GM06990 (cell line): ENCODE measurements at regions not wholly inside any gene's neighbourhood (a gene's known extent, or its start where the extent isn't known, plus 50 kb on each side); places are given as distances from the start of the nearest gene placed in this dataset.

Experiments used
- DNase-seq: peaks from one replicate; pipeline ENCODE4 v3.0.0-alpha.2; 2011; ENCODE audit not compliant: insufficient read length; ENCODE audit errors: extremely low read depth
- H3K27me3 ChIP-seq: replicated peaks from 2 replicates; pipeline ENCODE4 v1.6.0; 2011; ENCODE audit warnings: low read length; ENCODE audit not compliant: control insufficient read depth, insufficient read depth
- H3K36me3 ChIP-seq: 2 replicates; pipeline ENCODE4 v1.5.1; 2011; ENCODE audit warnings: low read length; ENCODE audit not compliant: control insufficient read depth, insufficient read depth
- H3K4me3 ChIP-seq: replicated peaks from 2 replicates; pipeline ENCODE4 v1.5.1; 2011; ENCODE audit warnings: low read depth, mild to moderate bottlenecking, control low read depth, low read length
- TF ChIP-seq, protein P1 (sequence below): IDR thresholded peaks from 2 replicates; pipeline ENCODE4 v1.5.1; 2011; ENCODE audit warnings: low read length, control low read depth, mild to moderate bottlenecking, inconsistent platforms; ENCODE audit not compliant: insufficient read depth, poor library complexity, severe bottlenecking

DNA sequence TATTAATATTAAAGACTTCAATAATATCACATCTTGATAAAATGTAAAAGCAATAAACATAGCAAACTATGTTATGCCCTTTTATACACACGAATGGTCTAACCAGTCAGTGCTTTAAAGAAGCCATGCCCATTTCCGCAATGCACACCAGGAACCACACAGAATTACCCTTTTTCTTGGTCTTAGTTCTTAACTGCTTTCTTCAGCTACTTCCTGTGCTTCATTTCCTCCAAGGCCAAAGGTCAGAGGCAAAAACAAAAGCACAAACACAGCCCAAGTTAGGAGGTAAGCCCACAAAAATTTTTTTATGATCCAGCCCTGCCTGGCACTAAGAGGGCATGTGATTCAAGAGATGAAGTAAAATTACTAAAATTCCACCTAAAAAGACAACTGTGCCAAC is 267.2 kb downstream of the FBXO15 start:
- no peaks in the 10 kb centered on the region for H3K27me3 ChIP-seq
- TF ChIP-seq, protein P1, sequence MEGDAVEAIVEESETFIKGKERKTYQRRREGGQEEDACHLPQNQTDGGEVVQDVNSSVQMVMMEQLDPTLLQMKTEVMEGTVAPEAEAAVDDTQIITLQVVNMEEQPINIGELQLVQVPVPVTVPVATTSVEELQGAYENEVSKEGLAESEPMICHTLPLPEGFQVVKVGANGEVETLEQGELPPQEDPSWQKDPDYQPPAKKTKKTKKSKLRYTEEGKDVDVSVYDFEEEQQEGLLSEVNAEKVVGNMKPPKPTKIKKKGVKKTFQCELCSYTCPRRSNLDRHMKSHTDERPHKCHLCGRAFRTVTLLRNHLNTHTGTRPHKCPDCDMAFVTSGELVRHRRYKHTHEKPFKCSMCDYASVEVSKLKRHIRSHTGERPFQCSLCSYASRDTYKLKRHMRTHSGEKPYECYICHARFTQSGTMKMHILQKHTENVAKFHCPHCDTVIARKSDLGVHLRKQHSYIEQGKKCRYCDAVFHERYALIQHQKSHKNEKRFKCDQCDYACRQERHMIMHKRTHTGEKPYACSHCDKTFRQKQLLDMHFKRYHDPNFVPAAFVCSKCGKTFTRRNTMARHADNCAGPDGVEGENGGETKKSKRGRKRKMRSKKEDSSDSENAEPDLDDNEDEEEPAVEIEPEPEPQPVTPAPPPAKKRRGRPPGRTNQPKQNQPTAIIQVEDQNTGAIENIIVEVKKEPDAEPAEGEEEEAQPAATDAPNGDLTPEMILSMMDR, result no peak
- H3K4me3 ChIP-seq, result no peak overlapping the region
- no peaks in the 10 kb centered on the region for H3K36me3 ChIP-seq
- DNase-seq, result no peak

DNA sequence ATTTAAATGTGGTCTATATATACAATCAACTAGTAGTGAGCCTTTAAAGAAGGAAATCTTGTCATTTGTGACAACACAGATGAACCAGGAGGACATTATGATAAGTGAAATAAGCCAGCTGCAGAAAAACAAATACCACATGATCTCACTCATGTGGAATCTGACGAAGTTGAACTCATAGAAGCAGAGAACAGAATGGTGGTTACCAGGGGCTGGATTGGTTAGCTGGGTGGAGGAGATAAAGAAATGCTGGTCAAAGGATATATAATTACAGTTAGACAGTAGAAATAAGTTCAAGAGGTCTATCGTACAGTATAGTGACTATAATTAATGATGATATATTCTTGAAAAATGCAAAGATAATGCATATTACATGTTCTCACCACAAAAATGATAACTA is 267.9 kb downstream of the FBXO15 start:
- Histone ChIP-seq H3K4me3 (no peak overlapping the region), H3K27me3 (no peaks in the 10 kb centered on the region), H3K36me3 (no peaks in the 10 kb centered on the region)
- DNase-seq, result no peak
- TF ChIP-seq, protein P1, result no peak

DNA sequence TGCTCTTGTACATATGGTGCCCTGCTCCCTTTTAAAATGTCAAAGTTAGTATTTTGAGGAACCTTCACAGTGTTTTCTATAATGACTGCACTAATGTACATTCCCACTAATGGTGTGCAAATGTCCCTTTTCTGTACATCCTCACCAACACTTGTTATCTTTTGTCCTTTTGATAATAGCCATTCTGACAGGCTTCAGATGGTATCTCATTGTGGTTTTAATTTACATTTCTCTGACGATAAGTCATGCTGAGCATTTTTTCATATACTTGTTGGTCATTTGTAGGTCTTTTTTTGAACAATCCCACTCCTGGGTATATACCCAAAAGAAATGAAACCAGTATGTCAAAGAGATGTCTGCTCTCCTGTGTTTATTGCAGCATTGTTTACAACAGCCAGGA is 268.3 kb downstream of the FBXO15 start:
- H3K4me3 ChIP-seq, result no peak overlapping the region
- no peak for DNase-seq
- H3K36me3 ChIP-seq, result no peaks in the 10 kb centered on the region
- TF ChIP-seq, protein P1, result no peak
- H3K27me3 ChIP-seq, result no peaks in the 10 kb centered on the region

DNA sequence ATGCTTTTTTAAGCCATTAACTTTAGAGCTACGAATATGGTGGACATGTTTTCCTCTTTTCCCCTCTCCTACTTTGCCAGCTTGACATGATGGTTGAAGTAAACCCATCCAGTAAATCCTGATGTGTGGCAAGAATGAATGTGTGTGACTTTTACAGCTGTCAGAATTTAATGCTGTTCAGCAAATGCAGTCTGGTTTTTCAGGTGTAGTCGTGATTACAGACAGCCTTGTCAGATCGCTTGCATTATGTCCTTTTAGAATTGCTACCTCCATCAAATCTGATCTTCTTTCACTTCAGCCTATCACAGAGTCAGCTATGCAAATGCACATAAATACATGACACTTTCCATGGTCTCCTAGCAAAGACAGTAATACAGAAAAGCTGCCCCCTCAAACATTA is 278.5 kb downstream of the FBXO15 start:
- no peak overlapping the region for H3K4me3 ChIP-seq
- no peak for DNase-seq
- no peaks in the 10 kb centered on the region for H3K36me3 ChIP-seq
- TF ChIP-seq, protein P1, result no peak
- H3K27me3 ChIP-seq, result no peaks in the 10 kb centered on the region; the same call in 1 of the 2 replicates

DNA sequence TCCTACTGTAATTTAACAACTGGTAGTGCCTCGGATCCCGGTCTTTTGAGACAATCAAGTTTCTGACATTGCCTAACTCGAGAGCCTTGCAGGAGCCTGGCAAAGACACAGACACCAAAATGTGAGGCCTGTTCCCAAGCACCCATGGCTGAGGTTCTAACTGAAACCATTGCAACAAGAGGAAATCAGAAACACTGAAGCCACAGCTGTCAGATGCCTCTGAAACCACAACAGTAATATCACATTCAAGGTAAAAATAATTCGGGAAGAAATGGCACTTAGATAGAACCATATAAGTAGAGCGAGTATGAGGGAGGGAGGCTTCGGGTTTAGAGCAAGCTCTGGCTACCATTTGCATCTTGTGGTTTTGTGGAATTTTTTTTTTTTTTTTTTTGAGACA is 285.9 kb downstream of the FBXO15 start:
- DNase-seq, result no peak
- TF ChIP-seq, protein P1, result no peak
- no peak overlapping the region for H3K4me3 ChIP-seq
- H3K27me3 ChIP-seq, result no peaks in the 10 kb centered on the region; the same call in 1 of the 2 replicates
- H3K36me3 ChIP-seq, result no peaks in the 10 kb centered on the region

DNA sequence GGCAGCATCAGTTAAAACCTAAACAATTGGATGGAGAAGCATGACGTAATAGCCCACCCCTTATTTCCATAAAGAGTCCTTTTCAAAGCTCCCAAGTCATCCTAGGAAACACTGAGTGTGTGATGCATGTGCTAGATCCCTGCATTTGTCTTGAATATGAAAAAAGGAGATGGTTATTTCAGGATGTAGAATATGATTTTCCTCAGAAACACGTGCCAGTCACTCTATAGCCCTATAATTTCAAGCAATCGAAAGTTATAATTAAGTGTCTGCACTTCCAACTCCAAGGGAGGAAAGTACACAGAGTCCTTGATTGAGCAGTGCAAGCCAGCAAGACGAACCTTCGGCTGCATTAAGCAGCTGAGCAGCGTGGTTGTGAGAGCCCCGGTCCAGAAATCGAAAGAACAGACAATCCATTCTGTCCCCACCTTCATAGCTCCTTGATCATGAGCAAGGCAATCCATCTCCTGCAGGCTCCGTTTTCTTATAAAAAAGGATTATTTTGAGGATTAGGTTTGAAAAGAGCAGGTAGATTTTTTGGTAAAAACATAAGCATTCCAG is 287.7 kb downstream of the FBXO15 start:
- Histone ChIP-seq H3K36me3 (no peaks in the 10 kb centered on the region), H3K4me3 (no peak overlapping the region), H3K27me3 (no peaks in the 10 kb centered on the region; the same call in 1 of the 2 replicates)
- DNase-seq, result no peak
- TF ChIP-seq, protein P1, result no peak
